ENCODE measurements at regions not wholly inside any gene's neighbourhood (a gene's known extent, or its start where the extent isn't known, plus 50 kb on each side); places are given as distances from the start of the nearest gene placed in this dataset.

GRCh38 chr6:77299931-77300330 lies 163.4 kb downstream of the HTR1B start:
- H3K4me3 ChIP-seq (ENCODE audit: low read depth, low read length) = no peak overlapping the region
- DNase-seq (ENCODE audit: low read depth) = no peak
- TF ChIP-seq CTCF (IDR thresholded peaks at IDR 0.05; ENCODE audit: insufficient read depth, low read depth, low read length) = no peak

GRCh38 chr6:77298283-77298682 lies 165.0 kb downstream of the HTR1B start:
- no peak overlapping the region for H3K4me3 ChIP-seq (ENCODE audit: low read depth, low read length)
- peak; percentile 80 for DNase-seq (ENCODE audit: low read depth)
- no peak for TF ChIP-seq CTCF (IDR thresholded peaks at IDR 0.05; ENCODE audit: insufficient read depth, low read depth, low read length)

GRCh38 chr6:77292564-77293546 lies 170.4 kb downstream of the HTR1B start:
- peak overlapping the region; percentile 7 for H3K4me3 ChIP-seq (ENCODE audit: low read depth, low read length)
- no peak for TF ChIP-seq CTCF (IDR thresholded peaks at IDR 0.05; ENCODE audit: insufficient read depth, low read depth, low read length)
- DNase-seq (ENCODE audit: low read depth) = peak; percentile 89

GRCh38 chr6:77290798-77291197 lies 172.5 kb downstream of the HTR1B start:
- TF ChIP-seq CTCF (IDR thresholded peaks at IDR 0.05; ENCODE audit: insufficient read depth, low read depth, low read length) = no peak
- DNase-seq (ENCODE audit: low read depth) = no peak

GRCh38 chr6:77286541-77286940 lies 176.8 kb downstream of the HTR1B start:
- no peak overlapping the region for H3K4me3 ChIP-seq (ENCODE audit: low read depth, low read length)
- DNase-seq (ENCODE audit: low read depth) = no peak
- no peak for TF ChIP-seq CTCF (IDR thresholded peaks at IDR 0.05; ENCODE audit: insufficient read depth, low read depth, low read length)

More at GRCh38 chr6:77290798-77291197, 172.5 kb downstream of the HTR1B start:
- no peak overlapping the region for H3K4me3 ChIP-seq (ENCODE audit: low read depth, low read length)

GRCh38 chr6:77273929-77274328 lies 189.4 kb downstream of the HTR1B start:
- TF ChIP-seq CTCF (IDR thresholded peaks at IDR 0.05; ENCODE audit: insufficient read depth, low read depth, low read length) = no peak
- no peak overlapping the region for H3K4me3 ChIP-seq (ENCODE audit: low read depth, low read length)
- no peak for DNase-seq (ENCODE audit: low read depth)
